A549 (cell line): ENCODE measurements at regions not wholly inside any gene's neighbourhood (a gene's known extent, or its start where the extent isn't known, plus 50 kb on each side); places are given as distances from the start of the nearest gene placed in this dataset.

Experiments used
- BHLHE40 ChIP-seq: IDR thresholded peaks from 2 replicates; pipeline ENCODE4 v1.6.1; 2012; ENCODE audit warnings: low read depth, low read length, inconsistent platforms
- CBX2 ChIP-seq: fragments of 200-600 bp; sonication (generic); IDR thresholded peaks from 2 replicates; pipeline ENCODE4 v1.6.1; 2016; ENCODE audit warnings: low read depth, mild to moderate bottlenecking, borderline replicate concordance
- E2F6 ChIP-seq: IDR thresholded peaks from 2 replicates; pipeline ENCODE4 v1.6.1; 2012; ENCODE audit warnings: low read depth, borderline replicate concordance
- POLR2A ChIP-seq: IDR thresholded peaks from 2 replicates; pipeline ENCODE4 v1.6.1; 2012; ENCODE audit warnings: mild to moderate bottlenecking, low read length
- RCOR1 ChIP-seq: fragments of 150-350 bp; IDR thresholded peaks from 2 replicates; pipeline ENCODE4 v1.6.1; 2014; ENCODE audit warnings: antibody characterized with exemption, low read length, low read depth
- TF ChIP-seq, protein P1 (sequence below): fragments of >200 bp; sonication (Bioruptor Twin); formaldehyde crosslinking; IDR thresholded peaks from 3 replicates; pipeline ENCODE4 v1.5.1; 2016

- TF ChIP-seq E2F6 (no peak), POLR2A (no peak), BHLHE40 (no peak), CBX2 (no peak), RCOR1 (no peak)
- TF ChIP-seq, protein P1, sequence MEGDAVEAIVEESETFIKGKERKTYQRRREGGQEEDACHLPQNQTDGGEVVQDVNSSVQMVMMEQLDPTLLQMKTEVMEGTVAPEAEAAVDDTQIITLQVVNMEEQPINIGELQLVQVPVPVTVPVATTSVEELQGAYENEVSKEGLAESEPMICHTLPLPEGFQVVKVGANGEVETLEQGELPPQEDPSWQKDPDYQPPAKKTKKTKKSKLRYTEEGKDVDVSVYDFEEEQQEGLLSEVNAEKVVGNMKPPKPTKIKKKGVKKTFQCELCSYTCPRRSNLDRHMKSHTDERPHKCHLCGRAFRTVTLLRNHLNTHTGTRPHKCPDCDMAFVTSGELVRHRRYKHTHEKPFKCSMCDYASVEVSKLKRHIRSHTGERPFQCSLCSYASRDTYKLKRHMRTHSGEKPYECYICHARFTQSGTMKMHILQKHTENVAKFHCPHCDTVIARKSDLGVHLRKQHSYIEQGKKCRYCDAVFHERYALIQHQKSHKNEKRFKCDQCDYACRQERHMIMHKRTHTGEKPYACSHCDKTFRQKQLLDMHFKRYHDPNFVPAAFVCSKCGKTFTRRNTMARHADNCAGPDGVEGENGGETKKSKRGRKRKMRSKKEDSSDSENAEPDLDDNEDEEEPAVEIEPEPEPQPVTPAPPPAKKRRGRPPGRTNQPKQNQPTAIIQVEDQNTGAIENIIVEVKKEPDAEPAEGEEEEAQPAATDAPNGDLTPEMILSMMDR = no peak
Observed at GRCh38 chr7:128153436-128153835, 87.6 kb upstream of the LEP start.
